ENCODE measurements at regions not wholly inside any gene's neighbourhood (a gene's known extent, or its start where the extent isn't known, plus 50 kb on each side); places are given as distances from the start of the nearest gene placed in this dataset.
A peak's percentile ranks its signal among the peaks of the same experiment; 100 is the strongest.

DNA sequence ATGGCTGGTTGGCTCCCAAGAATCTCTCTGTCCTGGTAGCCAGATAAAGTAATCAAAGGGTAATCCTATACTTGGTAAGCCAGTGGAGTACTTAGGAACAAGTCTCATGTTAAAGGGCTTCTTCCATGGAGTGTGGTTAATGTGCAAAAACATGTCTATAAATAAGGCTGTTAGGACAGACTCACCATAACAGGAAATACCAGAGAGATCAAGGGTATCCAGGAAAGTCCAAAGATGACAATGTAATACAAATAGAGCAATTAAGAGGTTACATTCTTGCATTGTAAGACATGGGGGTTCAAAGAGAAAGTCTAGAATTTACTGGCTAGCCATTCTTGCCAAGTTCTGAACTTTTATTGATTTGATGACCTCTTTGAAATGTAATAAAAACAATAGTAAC is 61.9 kb upstream of the ZCCHC13 start:
- ChIA-PET CTCF (no interaction called here), POLR2A (no interaction called here)
- H3K4me3 Mint-ChIP-seq, result no peak overlapping the region
- TF ChIP-seq, protein P1, sequence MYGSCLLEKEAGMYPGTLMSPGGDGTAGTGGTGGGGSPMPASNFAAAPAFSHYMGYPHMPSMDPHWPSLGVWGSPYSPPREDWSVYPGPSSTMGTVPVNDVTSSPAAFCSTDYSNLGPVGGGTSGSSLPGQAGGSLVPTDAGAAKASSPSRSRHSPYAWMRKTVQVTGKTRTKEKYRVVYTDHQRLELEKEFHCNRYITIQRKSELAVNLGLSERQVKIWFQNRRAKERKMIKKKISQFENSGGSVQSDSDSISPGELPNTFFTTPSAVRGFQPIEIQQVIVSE (CRISPR knock-in tag; IDR thresholded peaks at IDR 0.05; ENCODE audit: borderline replicate concordance), result no peak
- no peak for TF ChIP-seq JAZF1 (CRISPR knock-in tag; IDR thresholded peaks at IDR 0.05)
- TF ChIP-seq HMGXB4 (CRISPR knock-in tag; IDR thresholded peaks at IDR 0.05), result no peak
- TF ChIP-seq ZNF219 (CRISPR knock-in tag; IDR thresholded peaks at IDR 0.05; ENCODE audit: borderline replicate concordance), result no peak
- TF ChIP-seq ZNF138 (CRISPR knock-in tag; conservative IDR thresholded peaks at IDR 0.05), result no peak
- TF ChIP-seq ATF3 (CRISPR knock-in tag; conservative IDR thresholded peaks at IDR 0.05), result no peak
- TF ChIP-seq NFYB (CRISPR knock-in tag; conservative IDR thresholded peaks at IDR 0.05; ENCODE audit: low read depth), result no peak
- no peak for TF ChIP-seq ZNF263 (CRISPR knock-in tag; IDR thresholded peaks at IDR 0.05; ENCODE audit: low read depth)
- no peak for TF ChIP-seq USF2 (CRISPR knock-in tag; IDR thresholded peaks at IDR 0.05)
- TF ChIP-seq TCF7 (CRISPR knock-in tag; IDR thresholded peaks at IDR 0.05; ENCODE audit: low read depth), result no peak
- H3K36me3 Mint-ChIP-seq, result peaks cover 27% of the 10 kb centered on the region
- ATAC-seq, result no peak
- H3K27ac Mint-ChIP-seq, result peak overlapping the region; percentile 60
- H3K9me3 Mint-ChIP-seq, result no peaks in the 10 kb centered on the region
- H3K27me3 Mint-ChIP-seq (ENCODE audit: low read depth), result no peaks in the 10 kb centered on the region
- no peak for DNase-seq (ENCODE audit: low spot score)
- H3K4me1 Mint-ChIP-seq, result peaks cover 16% of the 10 kb centered on the region

DNA sequence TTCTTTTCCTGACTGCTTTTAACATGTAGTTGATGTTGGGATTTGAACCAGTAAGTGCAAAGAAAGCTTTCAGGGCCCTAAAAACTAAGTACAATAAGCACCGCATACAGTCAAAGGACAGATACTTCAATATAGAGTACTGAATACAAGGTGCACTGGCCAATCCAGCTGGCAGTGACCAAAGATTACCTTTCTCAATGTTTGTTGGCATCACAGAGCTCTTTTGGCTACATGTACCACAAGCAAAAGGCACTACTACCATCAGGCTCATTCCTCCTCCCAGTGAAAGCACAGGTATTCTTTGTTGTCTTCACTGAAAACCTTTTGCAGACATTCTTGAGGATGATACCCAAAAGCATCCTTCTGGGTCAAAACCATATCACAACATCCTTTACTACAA is 65.2 kb upstream of the ZCCHC13 start:
- Mint-ChIP-seq H3K9me3 (no peaks in the 10 kb centered on the region), H3K4me3 (no peak overlapping the region), H3K27ac (no peak overlapping the region), H3K27me3 (ENCODE audit: low read depth) (no peaks in the 10 kb centered on the region), H3K4me1 (peaks cover 10% of the 10 kb centered on the region), H3K36me3 (peaks cover 19% of the 10 kb centered on the region)
- ATAC-seq (no peak), DNase-seq (ENCODE audit: low spot score) (no peak)
- CTCF ChIA-PET, result interaction anchor here (1.2 kb wide), 1 partner anchor 87 kb away, joined by 5 read pairs; no protein-coding TSS in a partner anchor
- POLR2A ChIA-PET, result no interaction called here
- TF ChIP-seq HMGXB4 (CRISPR knock-in tag; IDR thresholded peaks at IDR 0.05), result no peak
- TF ChIP-seq, protein P2, sequence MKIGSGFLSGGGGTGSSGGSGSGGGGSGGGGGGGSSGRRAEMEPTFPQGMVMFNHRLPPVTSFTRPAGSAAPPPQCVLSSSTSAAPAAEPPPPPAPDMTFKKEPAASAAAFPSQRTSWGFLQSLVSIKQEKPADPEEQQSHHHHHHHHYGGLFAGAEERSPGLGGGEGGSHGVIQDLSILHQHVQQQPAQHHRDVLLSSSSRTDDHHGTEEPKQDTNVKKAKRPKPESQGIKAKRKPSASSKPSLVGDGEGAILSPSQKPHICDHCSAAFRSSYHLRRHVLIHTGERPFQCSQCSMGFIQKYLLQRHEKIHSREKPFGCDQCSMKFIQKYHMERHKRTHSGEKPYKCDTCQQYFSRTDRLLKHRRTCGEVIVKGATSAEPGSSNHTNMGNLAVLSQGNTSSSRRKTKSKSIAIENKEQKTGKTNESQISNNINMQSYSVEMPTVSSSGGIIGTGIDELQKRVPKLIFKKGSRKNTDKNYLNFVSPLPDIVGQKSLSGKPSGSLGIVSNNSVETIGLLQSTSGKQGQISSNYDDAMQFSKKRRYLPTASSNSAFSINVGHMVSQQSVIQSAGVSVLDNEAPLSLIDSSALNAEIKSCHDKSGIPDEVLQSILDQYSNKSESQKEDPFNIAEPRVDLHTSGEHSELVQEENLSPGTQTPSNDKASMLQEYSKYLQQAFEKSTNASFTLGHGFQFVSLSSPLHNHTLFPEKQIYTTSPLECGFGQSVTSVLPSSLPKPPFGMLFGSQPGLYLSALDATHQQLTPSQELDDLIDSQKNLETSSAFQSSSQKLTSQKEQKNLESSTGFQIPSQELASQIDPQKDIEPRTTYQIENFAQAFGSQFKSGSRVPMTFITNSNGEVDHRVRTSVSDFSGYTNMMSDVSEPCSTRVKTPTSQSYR (CRISPR knock-in tag; IDR thresholded peaks at IDR 0.05), result no peak
- TF ChIP-seq JUN (CRISPR knock-in tag; IDR thresholded peaks at IDR 0.05), result no peak
- TF ChIP-seq FOXP1 (CRISPR knock-in tag; IDR thresholded peaks at IDR 0.05; ENCODE audit: borderline replicate concordance), result no peak
- no peak for TF ChIP-seq ZNF416 (CRISPR knock-in tag; IDR thresholded peaks at IDR 0.05)
- TF ChIP-seq ATF1 (CRISPR knock-in tag; IDR thresholded peaks at IDR 0.05), result no peak
- no peak for TF ChIP-seq ZNF532 (CRISPR knock-in tag; IDR thresholded peaks at IDR 0.05; ENCODE audit: borderline replicate concordance)
- no peak for TF ChIP-seq IRF2 (CRISPR knock-in tag; IDR thresholded peaks at IDR 0.05; ENCODE audit: borderline replicate concordance, low read depth)
- no peak for TF ChIP-seq NFE2L1 (CRISPR knock-in tag; IDR thresholded peaks at IDR 0.05)
- no peak for TF ChIP-seq ZNF671 (CRISPR knock-in tag; IDR thresholded peaks at IDR 0.05)
- no peak for TF ChIP-seq E2F4 (CRISPR knock-in tag; IDR thresholded peaks at IDR 0.05; ENCODE audit: borderline replicate concordance, low read depth)
- no peak for TF ChIP-seq EMX1 (CRISPR knock-in tag; IDR thresholded peaks at IDR 0.05)
- TF ChIP-seq NR1H2 (CRISPR knock-in tag; IDR thresholded peaks at IDR 0.05), result no peak
